ENCODE measurements at regions not wholly inside any gene's neighbourhood (a gene's known extent, or its start where the extent isn't known, plus 50 kb on each side); places are given as distances from the start of the nearest gene placed in this dataset.
"Not testable (repeated sequence)": the region's sequence is repeated elsewhere in the genome, so short reads cannot be mapped to it uniquely, and the experiment has no call there.

DNA sequence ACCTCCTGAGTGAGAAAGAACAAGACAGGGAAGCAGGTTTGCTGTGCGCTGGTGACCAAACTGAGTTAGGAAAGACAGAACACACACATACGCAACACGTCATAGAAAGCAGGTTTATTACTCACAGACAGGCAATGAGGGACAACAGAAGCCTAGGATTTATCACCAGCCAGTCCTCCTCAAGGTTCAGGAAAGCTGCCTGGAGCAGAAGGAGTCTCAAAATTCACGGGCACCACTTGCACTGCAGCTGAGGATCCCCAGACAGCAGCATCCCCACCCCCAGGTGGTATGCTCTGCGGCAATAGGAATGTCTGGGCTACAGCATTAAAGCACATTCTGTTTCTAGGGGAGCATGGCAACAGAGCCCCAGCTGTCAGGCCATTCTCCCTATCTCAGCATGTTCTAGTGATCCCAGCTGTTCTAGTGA, 284.4 kb upstream of the RGPD4 start:
- Mint-ChIP-seq H3K27ac (no peak overlapping the region), H3K9me3 (peaks cover 0 to 5% of the 10 kb centered on the region in 2 donors), H3K36me3 (ENCODE audit: insufficient read depth in 2 of 2) (no peaks in the 10 kb centered on the region), H3K4me3 (no peak overlapping the region), H3K4me1 (ENCODE audit: low read depth) (no peaks in the 10 kb centered on the region), H3K27me3 (ENCODE audit: low read depth) (no peaks in the 10 kb centered on the region)
- ATAC-seq (replicated peaks in 1 of 2) (no peak), DNase-seq (no peak)

DNA sequence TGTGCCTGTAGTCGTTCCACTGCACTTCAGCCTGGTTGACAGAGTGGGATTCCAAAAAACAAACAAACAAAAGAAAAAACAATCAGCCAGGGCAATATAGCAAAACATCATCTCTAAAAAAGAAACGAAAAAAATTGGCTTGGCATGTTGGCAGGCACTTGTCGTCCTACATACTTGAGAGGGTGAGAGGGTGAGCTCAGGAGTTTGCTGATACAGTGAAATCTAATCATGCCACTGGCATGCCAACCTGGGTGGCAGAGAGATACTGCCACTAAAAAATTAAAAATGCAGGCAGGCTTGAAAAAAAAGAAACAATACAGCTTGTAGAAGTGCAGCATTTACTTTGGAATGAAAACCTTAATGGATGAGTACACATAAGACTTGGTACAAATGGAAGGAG, 282.9 kb upstream of the RGPD4 start:
- H3K27me3 Mint-ChIP-seq (ENCODE audit: low read depth) = no peaks in the 10 kb centered on the region
- DNase-seq (no peak), ATAC-seq (replicated peaks in 1 of 2) (no peak)
- no peaks in the 10 kb centered on the region for H3K36me3 Mint-ChIP-seq (ENCODE audit: insufficient read depth in 2 of 2)
- peaks cover 0 to 5% of the 10 kb centered on the region in 2 donors for H3K9me3 Mint-ChIP-seq
- no peaks in the 10 kb centered on the region for H3K4me1 Mint-ChIP-seq (ENCODE audit: low read depth)
- H3K27ac Mint-ChIP-seq = no peak overlapping the region
- H3K4me3 Mint-ChIP-seq = no peak overlapping the region

DNA sequence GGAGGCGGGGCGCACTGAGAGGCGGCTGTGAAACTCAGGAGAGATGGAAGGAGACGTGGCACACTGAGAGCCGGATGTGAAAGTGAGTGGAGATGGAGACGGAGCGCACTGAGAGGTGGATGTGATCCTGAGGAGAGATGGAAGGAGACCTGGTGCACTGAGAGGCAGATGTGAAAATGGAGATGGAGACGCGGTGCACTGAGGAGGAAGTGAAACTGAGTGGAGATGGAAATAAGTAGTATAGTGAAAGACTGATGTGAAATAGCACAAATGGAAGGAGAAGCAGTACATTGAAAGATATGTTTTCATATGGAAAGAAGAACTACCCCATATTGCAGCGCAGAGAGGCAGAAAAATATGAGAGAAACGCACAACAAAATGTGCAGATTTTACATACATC, 281.6 kb upstream of the RGPD4 start:
- Mint-ChIP-seq H3K27me3 (ENCODE audit: low read depth) (no peaks in the 10 kb centered on the region), H3K27ac (no peak overlapping the region), H3K36me3 (ENCODE audit: insufficient read depth in 2 of 2) (no peaks in the 10 kb centered on the region), H3K4me3 (no peak overlapping the region), H3K9me3 (peaks cover 0 to 5% of the 10 kb centered on the region in 2 donors), H3K4me1 (ENCODE audit: low read depth) (no peaks in the 10 kb centered on the region)
- DNase-seq = no peak
- ATAC-seq (replicated peaks in 1 of 2) = no peak

DNA sequence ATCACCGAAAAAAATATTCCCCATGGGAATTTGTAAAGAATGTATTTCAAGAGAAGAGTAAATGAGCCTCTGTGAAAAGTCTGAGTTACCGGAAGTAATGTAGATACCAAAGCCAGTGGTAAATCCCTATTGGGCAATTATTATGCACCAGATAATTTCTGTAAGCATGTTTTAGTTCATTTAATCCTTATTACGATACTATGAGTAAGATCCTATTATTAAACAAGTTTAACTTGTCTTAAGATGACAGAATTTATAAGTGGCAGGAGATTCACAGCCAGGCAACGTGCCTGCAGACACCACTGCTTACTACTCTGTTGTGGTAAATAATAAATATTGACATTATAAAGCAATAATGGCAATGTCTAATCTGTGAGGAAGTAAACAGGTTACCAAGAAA, 280.8 kb upstream of the RGPD4 start:
- no peak overlapping the region for H3K27ac Mint-ChIP-seq
- no peaks in the 10 kb centered on the region for H3K4me1 Mint-ChIP-seq (ENCODE audit: low read depth)
- no peak overlapping the region for H3K4me3 Mint-ChIP-seq
- H3K27me3 Mint-ChIP-seq (ENCODE audit: low read depth) = no peaks in the 10 kb centered on the region
- no peaks in the 10 kb centered on the region for H3K36me3 Mint-ChIP-seq (ENCODE audit: insufficient read depth in 2 of 2)
- no peak for DNase-seq
- peaks cover 0 to 5% of the 10 kb centered on the region in 2 donors for H3K9me3 Mint-ChIP-seq
- no peak for ATAC-seq (replicated peaks in 1 of 2)

DNA sequence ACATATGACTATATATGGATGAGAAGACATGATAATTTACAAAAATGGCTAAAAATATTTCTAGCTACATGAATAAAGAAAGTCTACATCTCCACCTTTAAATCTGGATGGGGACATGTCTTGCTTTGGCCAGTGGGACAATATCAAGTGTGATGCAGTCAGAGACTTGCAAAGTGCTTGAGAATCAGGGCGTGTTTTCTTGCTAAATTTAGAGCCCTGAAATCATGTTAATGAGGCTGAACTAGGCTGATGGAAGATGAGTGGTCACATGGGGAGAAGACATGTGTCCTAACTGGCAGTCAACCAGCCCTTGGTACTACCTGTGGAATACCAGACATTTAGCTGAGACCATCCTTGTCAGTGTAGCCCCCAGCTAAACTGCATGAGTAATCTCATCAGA, 278.5 kb upstream of the RGPD4 start:
- Mint-ChIP-seq H3K27ac (no peak overlapping the region), H3K4me3 (no peak overlapping the region), H3K4me1 (ENCODE audit: low read depth) (no peaks in the 10 kb centered on the region), H3K27me3 (ENCODE audit: low read depth) (no peaks in the 10 kb centered on the region), H3K9me3 (peaks cover 0 to 2% of the 10 kb centered on the region in 2 donors), H3K36me3 (ENCODE audit: insufficient read depth in 2 of 2) (no peaks in the 10 kb centered on the region)
- ATAC-seq (replicated peaks in 1 of 2) (no peak), DNase-seq (no peak)

DNA sequence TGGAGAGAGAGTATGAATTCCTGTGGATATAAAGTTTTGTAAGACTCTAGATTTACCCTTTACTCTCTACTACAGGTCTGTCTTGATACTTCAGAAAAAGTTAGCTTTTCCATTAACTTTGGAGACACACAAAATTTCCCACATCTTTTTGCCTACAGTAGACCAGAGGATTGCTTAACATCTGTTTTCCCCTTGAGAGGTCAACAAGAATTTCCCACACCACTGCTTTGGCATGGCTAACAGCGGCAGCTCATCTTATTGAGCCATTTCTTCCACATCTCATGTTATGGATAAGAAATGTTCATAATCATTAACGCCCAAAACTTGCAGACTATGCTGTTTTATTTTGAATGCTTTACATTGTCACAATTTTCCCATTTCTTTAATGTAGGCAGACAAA, 273.6 kb upstream of the RGPD4 start:
- no peaks in the 10 kb centered on the region for H3K4me1 Mint-ChIP-seq (ENCODE audit: low read depth)
- peaks cover 1 to 2% of the 10 kb centered on the region in 2 donors for H3K36me3 Mint-ChIP-seq (ENCODE audit: insufficient read depth in 2 of 2)
- no peak overlapping the region for H3K27ac Mint-ChIP-seq
- DNase-seq (no peak), ATAC-seq (replicated peaks in 1 of 2) (no peak)
- H3K9me3 Mint-ChIP-seq = peaks cover 5 to 7% of the 10 kb centered on the region in 2 donors
- H3K27me3 Mint-ChIP-seq (ENCODE audit: low read depth) = no peaks in the 10 kb centered on the region
- H3K4me3 Mint-ChIP-seq = no peak overlapping the region

DNA sequence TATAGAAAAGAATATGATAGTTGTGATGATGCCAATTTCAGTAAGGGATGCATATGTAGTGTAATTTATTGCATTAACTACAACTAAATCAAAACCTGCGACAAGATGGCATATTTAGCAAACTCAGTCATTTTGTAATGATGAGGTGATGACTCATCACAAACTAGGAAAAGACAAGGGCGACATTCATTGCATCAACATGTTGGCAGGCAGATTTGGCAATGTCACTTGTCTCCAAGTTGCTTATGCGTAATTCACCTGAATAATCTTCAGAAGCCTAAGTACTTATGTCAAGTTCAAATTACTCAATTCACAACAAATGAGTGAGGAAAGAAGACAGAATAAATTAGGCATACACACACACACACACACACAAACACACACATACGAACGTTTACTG, 273.2 kb upstream of the RGPD4 start:
- no peaks in the 10 kb centered on the region for H3K27me3 Mint-ChIP-seq (ENCODE audit: low read depth)
- H3K36me3 Mint-ChIP-seq (ENCODE audit: insufficient read depth in 2 of 2) = peaks cover 1 to 2% of the 10 kb centered on the region in 2 donors
- H3K4me1 Mint-ChIP-seq (ENCODE audit: low read depth) = no peaks in the 10 kb centered on the region
- peaks cover 5 to 7% of the 10 kb centered on the region in 2 donors for H3K9me3 Mint-ChIP-seq
- H3K27ac Mint-ChIP-seq = no peak overlapping the region
- DNase-seq (no peak), ATAC-seq (replicated peaks in 1 of 2) (no peak)
- no peak overlapping the region for H3K4me3 Mint-ChIP-seq

DNA sequence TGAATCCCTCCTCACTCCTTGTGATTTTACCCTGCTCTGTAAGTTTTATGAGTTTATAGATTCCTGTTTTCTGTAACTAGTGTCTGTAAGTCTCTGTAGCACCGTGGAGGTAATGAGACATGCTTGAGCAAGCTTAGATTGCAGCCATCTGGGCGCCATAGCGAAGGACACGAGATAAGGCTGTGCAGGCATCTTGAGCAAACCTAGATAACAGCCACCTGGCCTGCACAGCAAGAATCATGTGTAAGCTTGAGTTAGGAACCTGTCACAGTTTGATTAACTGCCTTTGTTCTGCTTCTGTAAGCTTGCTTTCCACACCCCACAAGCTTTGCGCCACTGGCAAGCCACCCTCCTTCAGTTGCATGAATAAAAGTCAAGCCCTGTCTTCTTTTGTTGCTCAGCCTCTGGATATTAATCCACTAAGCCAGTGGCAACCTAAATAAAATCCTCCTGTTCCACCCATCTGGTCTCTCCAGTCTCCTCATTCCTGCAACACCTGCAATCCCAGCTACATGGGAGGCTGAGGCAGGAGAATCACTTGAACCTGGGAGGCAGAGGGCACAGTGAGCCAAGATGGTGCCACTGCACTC, 270.6 kb upstream of the RGPD4 start:
- Mint-ChIP-seq H3K27me3 (ENCODE audit: low read depth) (no peaks in the 10 kb centered on the region), H3K4me3 (no peak overlapping the region), H3K27ac (no peak overlapping the region), H3K36me3 (ENCODE audit: insufficient read depth in 2 of 2) (peaks cover 1 to 2% of the 10 kb centered on the region in 2 donors), H3K9me3 (peaks cover 9 to 10% of the 10 kb centered on the region in 2 donors), H3K4me1 (ENCODE audit: low read depth) (no peaks in the 10 kb centered on the region)
- DNase-seq (no peak), ATAC-seq (replicated peaks in 1 of 2) (no peak)

DNA sequence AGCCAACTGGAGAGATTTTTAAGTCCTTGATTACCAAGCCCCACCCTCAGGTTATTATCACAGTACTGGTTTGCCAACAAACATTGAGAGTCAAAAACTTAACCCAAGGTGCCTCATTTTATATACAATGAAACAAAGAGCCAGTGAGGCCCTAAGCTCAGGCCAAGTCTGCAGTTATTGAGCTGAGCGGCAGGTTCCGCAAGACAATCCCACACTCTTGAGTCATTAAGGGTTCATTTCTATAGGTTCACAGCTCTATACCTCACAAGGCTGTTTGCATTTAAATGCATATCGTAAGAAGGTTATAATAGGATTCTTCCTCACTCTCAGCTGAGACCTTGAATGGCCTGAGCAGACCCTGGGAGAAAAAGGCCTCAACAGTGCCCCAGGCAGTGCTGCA, 268.4 kb upstream of the RGPD4 start:
- no peak for ATAC-seq (replicated peaks in 1 of 2)
- Mint-ChIP-seq H3K4me1 (ENCODE audit: low read depth) (no peaks in the 10 kb centered on the region), H3K9me3 (peaks cover 11 to 13% of the 10 kb centered on the region in 2 donors), H3K27ac (no peak overlapping the region), H3K4me3 (no peak overlapping the region), H3K36me3 (ENCODE audit: insufficient read depth in 2 of 2) (peaks cover 1 to 2% of the 10 kb centered on the region in 2 donors), H3K27me3 (ENCODE audit: low read depth) (no peaks in the 10 kb centered on the region)
- no peak for DNase-seq

DNA sequence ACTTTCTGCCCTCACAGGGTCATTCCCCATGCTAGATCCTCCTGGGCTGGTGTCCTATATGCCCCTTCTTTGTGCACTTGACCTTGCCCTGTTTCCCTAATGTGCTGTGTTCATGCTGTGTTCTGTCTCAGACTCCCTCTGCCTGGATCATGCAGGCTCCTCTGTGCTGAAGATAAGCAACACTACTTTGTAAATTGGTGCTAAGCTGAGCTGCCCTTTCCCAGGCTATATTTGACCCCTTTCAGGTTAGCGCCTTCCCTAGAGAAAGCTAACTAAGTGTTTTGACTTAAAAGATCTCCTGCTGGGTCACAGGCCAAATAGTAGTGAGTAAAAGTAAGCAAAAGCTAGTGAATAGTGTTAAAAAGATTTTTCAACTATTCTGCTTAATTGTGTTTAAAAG, 257.2 kb upstream of the RGPD4 start:
- Mint-ChIP-seq H3K4me3 (no peak overlapping the region), H3K36me3 (ENCODE audit: insufficient read depth in 2 of 2) (no peaks in the 10 kb centered on the region), H3K27me3 (ENCODE audit: low read depth) (no peaks in the 10 kb centered on the region), H3K4me1 (ENCODE audit: low read depth) (no peaks in the 10 kb centered on the region), H3K9me3 (peaks cover 0 to 5% of the 10 kb centered on the region in 2 donors), H3K27ac (no peak overlapping the region)
- no peak for ATAC-seq (replicated peaks in 1 of 2)
- DNase-seq = no peak

DNA sequence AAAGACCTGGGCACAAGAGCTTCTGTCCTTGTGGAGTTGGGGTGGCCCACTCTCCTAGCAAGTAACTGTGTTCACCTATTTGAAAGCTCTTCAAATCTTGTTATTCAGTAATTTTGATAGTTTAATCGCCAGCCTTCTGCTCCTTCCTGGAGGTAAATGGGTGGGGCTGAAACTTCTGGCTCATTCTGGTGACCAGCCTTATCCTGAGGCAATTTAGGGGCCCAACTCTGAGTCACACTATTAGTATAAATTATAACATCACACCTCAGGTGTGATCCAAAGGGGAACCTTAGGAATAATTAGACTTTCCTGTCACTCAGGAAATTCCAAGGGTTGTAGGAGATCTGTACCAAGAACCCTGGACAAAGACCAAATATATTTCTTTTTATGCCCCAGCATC, 255.8 kb upstream of the RGPD4 start:
- Mint-ChIP-seq H3K27me3 (ENCODE audit: low read depth) (no peaks in the 10 kb centered on the region), H3K27ac (no peak overlapping the region), H3K36me3 (ENCODE audit: insufficient read depth in 2 of 2) (no peaks in the 10 kb centered on the region), H3K9me3 (peaks cover 0 to 5% of the 10 kb centered on the region in 2 donors), H3K4me3 (no peak overlapping the region), H3K4me1 (ENCODE audit: low read depth) (no peaks in the 10 kb centered on the region)
- ATAC-seq (replicated peaks in 1 of 2) (no peak), DNase-seq (no peak)

DNA sequence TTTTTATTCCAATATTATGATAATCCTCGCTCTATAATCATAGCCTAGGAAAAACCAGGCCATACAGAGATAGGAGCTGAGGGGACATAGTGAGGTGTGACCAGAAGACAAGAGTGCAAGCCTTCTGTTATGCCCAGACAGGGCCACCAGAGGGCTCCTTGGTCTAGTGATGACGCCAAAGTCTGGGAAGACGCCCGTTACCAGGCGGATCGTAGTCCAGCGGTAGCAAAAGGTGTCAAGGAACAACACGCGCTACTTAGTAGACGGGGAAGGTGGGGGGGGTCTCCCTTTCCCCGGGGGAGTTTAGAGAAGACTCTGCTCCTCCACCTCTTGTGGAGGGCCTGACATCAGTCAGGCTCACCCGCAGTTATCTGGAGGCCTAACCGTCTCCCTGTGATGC, 253.8 kb upstream of the RGPD4 start:
- H3K27me3 Mint-ChIP-seq (ENCODE audit: low read depth); H3K9me3 Mint-ChIP-seq; H3K4me1 Mint-ChIP-seq (ENCODE audit: low read depth); H3K4me3 Mint-ChIP-seq; H3K36me3 Mint-ChIP-seq (ENCODE audit: insufficient read depth in 2 of 2); H3K27ac Mint-ChIP-seq; ATAC-seq (replicated peaks in 1 of 2): not testable (repeated sequence)
- peak in 1 of 2 donors; percentile 1 for DNase-seq

DNA sequence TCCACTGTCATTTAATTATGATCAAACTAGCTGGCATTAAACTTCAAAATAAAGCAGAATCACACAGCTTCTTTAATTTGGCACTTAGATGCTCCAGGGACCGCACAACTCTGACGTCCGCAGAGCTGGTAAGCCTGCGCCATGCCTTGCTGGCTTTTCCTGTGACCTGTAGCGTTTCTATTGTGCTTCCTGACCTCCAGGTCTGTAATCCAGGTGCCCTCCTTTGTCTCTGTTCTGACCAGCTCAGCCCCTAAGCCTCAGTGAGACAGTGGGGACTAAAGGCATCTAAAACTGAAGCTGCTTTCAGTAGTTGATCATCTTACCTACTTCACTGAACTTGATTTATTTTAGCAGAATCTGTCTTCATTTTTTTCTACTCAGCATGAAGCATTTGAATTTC, 249.7 kb upstream of the RGPD4 start:
- DNase-seq (no peak), ATAC-seq (replicated peaks in 1 of 2) (no peak)
- no peak overlapping the region for H3K27ac Mint-ChIP-seq
- H3K27me3 Mint-ChIP-seq (ENCODE audit: low read depth) = no peaks in the 10 kb centered on the region
- H3K4me3 Mint-ChIP-seq = no peak overlapping the region
- no peaks in the 10 kb centered on the region for H3K9me3 Mint-ChIP-seq
- H3K36me3 Mint-ChIP-seq (ENCODE audit: insufficient read depth in 2 of 2) = no peaks in the 10 kb centered on the region
- H3K4me1 Mint-ChIP-seq (ENCODE audit: low read depth) = no peaks in the 10 kb centered on the region

DNA sequence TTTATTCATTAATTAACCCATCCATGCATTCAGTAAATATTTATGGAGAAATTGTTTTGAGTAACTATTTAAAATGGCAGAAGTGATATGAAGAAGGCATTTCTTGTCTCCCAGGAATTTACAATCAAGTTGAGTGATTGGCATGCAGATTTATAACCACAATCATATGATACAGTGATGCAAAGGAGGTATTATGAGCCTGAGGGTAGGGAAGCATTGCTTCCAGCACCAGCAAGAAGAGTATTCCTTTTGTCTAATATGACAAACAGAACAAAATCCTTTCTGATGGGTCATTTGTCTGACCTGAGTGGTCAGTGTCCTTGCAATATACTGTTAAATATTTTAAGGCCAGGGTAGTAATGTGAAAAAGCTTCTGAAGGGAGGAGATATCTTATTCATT, 244.2 kb upstream of the RGPD4 start:
- Mint-ChIP-seq H3K27ac (no peak overlapping the region), H3K36me3 (ENCODE audit: insufficient read depth in 2 of 2) (no peaks in the 10 kb centered on the region), H3K4me3 (no peak overlapping the region), H3K27me3 (ENCODE audit: low read depth) (no peaks in the 10 kb centered on the region), H3K9me3 (peaks cover 2 to 6% of the 10 kb centered on the region in 2 donors), H3K4me1 (ENCODE audit: low read depth) (no peaks in the 10 kb centered on the region)
- ATAC-seq (replicated peaks in 1 of 2) = no peak
- DNase-seq = no peak
